Mesendoderm (in vitro differentiated cells): ENCODE measurements at regions not wholly inside any gene's neighbourhood (a gene's known extent, or its start where the extent isn't known, plus 50 kb on each side); places are given as distances from the start of the nearest gene placed in this dataset.

ENCODE experiments used
- DNase-seq: peaks from one replicate; pipeline ENCODE4 v3.0.0; 2013
- H2AK5ac ChIP-seq: 2 replicates; pipeline ENCODE4 v1.6.1; 2013; ENCODE audit warnings: low read length, inconsistent platforms
- H2BK120ac ChIP-seq: 2 replicates; pipeline ENCODE4 v1.6.1; 2013; ENCODE audit warnings: low read depth, mild to moderate bottlenecking, low read length, moderate library complexity, mixed read lengths
- H2BK15ac ChIP-seq: replicated peaks from 2 replicates; pipeline ENCODE4 v1.6.1; 2013; ENCODE audit warnings: low read depth, mild to moderate bottlenecking, moderate library complexity
- H2BK5ac ChIP-seq: 2 replicates; pipeline ENCODE4 v1.6.1; 2013; ENCODE audit warnings: low read length, inconsistent platforms
- H3K18ac ChIP-seq: 2 replicates; pipeline ENCODE4 v1.6.1; 2013; ENCODE audit warnings: mild to moderate bottlenecking, low read length, mixed read lengths
- H3K23ac ChIP-seq: one replicate; pipeline ENCODE4 v1.6.1; 2013; ENCODE audit warnings: low read length
- H3K27ac ChIP-seq: 2 replicates; pipeline ENCODE4 v1.5.1; 2013; ENCODE audit warnings: low read depth, mild to moderate bottlenecking, inconsistent platforms, low read length, moderate library complexity
- H3K27me3 ChIP-seq: 2 replicates; pipeline ENCODE4 v1.6.1; 2013; ENCODE audit warnings: low read length, control low read depth, mild to moderate bottlenecking, inconsistent platforms; ENCODE audit not compliant: insufficient read depth, poor library complexity
- H3K36me3 ChIP-seq: 2 replicates; pipeline ENCODE4 v1.6.1; 2013; ENCODE audit warnings: low read length, inconsistent platforms; ENCODE audit not compliant: control insufficient read depth, insufficient read depth
- H3K4ac ChIP-seq: one replicate; pipeline ENCODE4 v1.6.1; 2013; ENCODE audit warnings: low read depth, mild to moderate bottlenecking, low read length, moderate library complexity
- H3K4me1 ChIP-seq: 2 replicates; pipeline ENCODE4 v1.6.1; 2013; ENCODE audit warnings: low read depth, low read length, inconsistent platforms; ENCODE audit not compliant: control insufficient read depth
- H3K4me2 ChIP-seq: 2 replicates; pipeline ENCODE4 v1.6.1; 2013; ENCODE audit warnings: low read length
- H3K4me3 ChIP-seq: 2 replicates; pipeline ENCODE4 v1.5.1; 2013; ENCODE audit warnings: mild to moderate bottlenecking, low read length
- H3K56ac ChIP-seq: one replicate; pipeline ENCODE4 v1.6.1; 2013; ENCODE audit warnings: low read length
- H3K79me1 ChIP-seq: 2 replicates; pipeline ENCODE4 v1.6.1; 2013; ENCODE audit warnings: low read length, inconsistent platforms
- H3K79me2 ChIP-seq: 2 replicates; pipeline ENCODE4 v1.6.1; 2013; ENCODE audit warnings: mild to moderate bottlenecking, low read length; ENCODE audit not compliant: control insufficient read depth, insufficient read depth
- H3K9ac ChIP-seq: 2 replicates; pipeline ENCODE4 v1.6.1; 2013; ENCODE audit warnings: low read length, inconsistent platforms
- H4K5ac ChIP-seq: one replicate; pipeline ENCODE4 v1.6.1; 2013; ENCODE audit warnings: low read length
- H4K8ac ChIP-seq: one replicate; pipeline ENCODE4 v1.6.1; 2013; ENCODE audit warnings: low read depth, mild to moderate bottlenecking, control low read depth, low read length, moderate library complexity
- WGBS: extraction: QIAGEN DNeasy Blood & Tissue Kit; methylation state at CpG from one replicate; pipeline ENCODE4 v1.1.7; 2013; ENCODE audit warnings: low lambda C conversion rate, missing lambda C conversion rate; ENCODE audit not compliant: insufficient coverage; ENCODE audit errors: extremely low coverage; 5-methylcytosine and 5-hydroxymethylcytosine counted together

DNA sequence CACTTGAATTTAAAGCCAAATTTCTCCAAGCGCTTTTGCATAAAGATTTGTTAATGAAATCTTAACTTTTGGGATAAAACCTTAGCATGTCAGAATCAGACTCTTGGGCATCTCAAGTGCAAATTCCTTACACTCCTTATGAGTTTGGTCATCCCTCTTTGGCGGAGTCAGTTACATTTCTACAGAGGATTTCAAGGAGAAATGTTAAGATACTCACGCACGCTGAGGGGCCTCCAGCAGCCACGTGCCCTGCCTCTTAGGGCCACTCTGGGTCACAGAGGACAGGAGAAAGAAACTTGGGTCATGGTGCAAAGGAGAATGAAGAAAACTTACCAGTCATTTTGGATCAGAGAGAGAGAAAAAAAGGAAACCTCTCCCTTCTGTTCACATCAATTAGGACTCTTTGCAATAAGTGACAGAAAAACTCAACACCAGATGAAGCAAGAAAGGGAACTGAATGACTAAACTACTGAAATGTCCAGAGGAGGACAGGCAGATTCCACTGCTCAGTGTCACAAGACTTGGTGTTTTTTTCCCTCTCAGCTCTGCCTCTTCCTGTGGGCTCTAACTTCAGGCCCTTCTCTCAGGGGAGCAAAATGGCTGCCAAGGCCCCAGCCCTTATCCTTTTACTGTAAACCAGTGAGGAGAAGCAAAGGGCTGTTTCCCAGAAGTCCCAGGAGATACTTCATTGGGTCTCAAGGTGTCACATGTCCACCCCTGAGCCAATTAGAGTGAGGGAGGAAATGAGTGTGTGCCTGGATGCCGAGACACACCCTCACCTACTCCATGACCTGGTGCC is 63.3 kb upstream of the NFIL3 start:
- WGBS, result no CpG with 5 or more reads among the region's 6 CpGs
- H3K4me2 ChIP-seq, result no peak overlapping the region
- H3K27ac ChIP-seq, result no peak overlapping the region
- H2BK5ac ChIP-seq, result no peak overlapping the region
- no peak overlapping the region for H2AK5ac ChIP-seq
- H4K5ac ChIP-seq, result no peak overlapping the region
- no peaks in the 10 kb centered on the region for H3K27me3 ChIP-seq
- H3K4me1 ChIP-seq, result no peaks in the 10 kb centered on the region
- H3K9ac ChIP-seq, result no peak overlapping the region
- H4K8ac ChIP-seq, result no peak overlapping the region
- no peak overlapping the region for H3K23ac ChIP-seq
- H3K4ac ChIP-seq, result no peak overlapping the region
- H2BK120ac ChIP-seq, result no peak overlapping the region
- no peaks in the 10 kb centered on the region for H3K36me3 ChIP-seq
- no peak overlapping the region for H3K18ac ChIP-seq
- no peaks in the 10 kb centered on the region for H3K79me2 ChIP-seq
- peak; percentile 23 for DNase-seq
- H2BK15ac ChIP-seq, result no peak overlapping the region
- H3K79me1 ChIP-seq, result no peaks in the 10 kb centered on the region
- H3K56ac ChIP-seq, result no peak overlapping the region
- no peak overlapping the region for H3K4me3 ChIP-seq

- no peak overlapping the region for H3K4me2 ChIP-seq
- H2BK15ac ChIP-seq, result no peak overlapping the region
Measured at GRCh38 chr9:91485006-91485405, 61.4 kb upstream of the NFIL3 start.

DNA sequence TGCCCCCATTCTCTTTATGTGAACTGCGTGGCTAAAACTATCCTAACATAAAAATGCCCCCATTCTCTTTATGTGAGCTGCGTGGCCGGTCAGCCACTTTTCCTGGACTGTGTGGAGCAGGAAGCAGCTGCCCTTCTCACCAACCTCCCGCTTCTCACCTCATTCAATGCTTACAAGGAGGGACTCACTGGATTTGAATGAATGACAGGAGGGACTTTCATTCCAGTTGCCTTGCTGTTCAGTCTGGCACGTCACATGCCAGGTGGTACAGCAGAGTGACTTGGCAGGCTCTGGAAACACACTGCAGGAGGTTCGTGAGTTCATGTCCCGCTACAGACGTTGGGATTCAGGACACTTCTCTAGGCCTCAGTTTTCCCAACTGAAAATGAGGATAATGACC is 60.2 kb upstream of the NFIL3 start:
- no CpG with 5 or more reads among the region's 8 CpGs for WGBS
- Histone ChIP-seq H3K4me3 (no peak overlapping the region), H3K4me1 (no peaks in the 10 kb centered on the region), H4K5ac (no peak overlapping the region), H4K8ac (no peak overlapping the region), H3K4me2 (no peak overlapping the region), H3K27me3 (no peaks in the 10 kb centered on the region), H3K23ac (no peak overlapping the region), H2AK5ac (no peak overlapping the region), H3K79me1 (no peaks in the 10 kb centered on the region), H3K18ac (no peak overlapping the region), H3K4ac (no peak overlapping the region), H2BK120ac (no peak overlapping the region), H3K79me2 (no peaks in the 10 kb centered on the region), H3K27ac (no peak overlapping the region), H3K56ac (no peak overlapping the region), H3K9ac (no peak overlapping the region), H2BK5ac (no peak overlapping the region), H3K36me3 (no peaks in the 10 kb centered on the region), H2BK15ac (no peak overlapping the region)
- no peak for DNase-seq

More at GRCh38 chr9:91485006-91485405, 61.4 kb upstream of the NFIL3 start:
- no peak overlapping the region for H4K8ac ChIP-seq
- H3K27me3 ChIP-seq, result no peaks in the 10 kb centered on the region
- H3K4ac ChIP-seq, result no peak overlapping the region
- no peaks in the 10 kb centered on the region for H3K36me3 ChIP-seq
- no peak overlapping the region for H2BK5ac ChIP-seq
- no peak overlapping the region for H2BK120ac ChIP-seq
- DNase-seq, result no peak
- no peak overlapping the region for H3K9ac ChIP-seq
- H3K4me3 ChIP-seq, result no peak overlapping the region
- no CpG with 5 or more reads among the region's 5 CpGs for WGBS
- no peaks in the 10 kb centered on the region for H3K79me1 ChIP-seq
- no peak overlapping the region for H3K56ac ChIP-seq
- no peaks in the 10 kb centered on the region for H3K4me1 ChIP-seq
- H3K79me2 ChIP-seq, result no peaks in the 10 kb centered on the region
- no peak overlapping the region for H3K18ac ChIP-seq
- H4K5ac ChIP-seq, result no peak overlapping the region
- no peak overlapping the region for H3K23ac ChIP-seq
- no peak overlapping the region for H2AK5ac ChIP-seq
- no peak overlapping the region for H3K27ac ChIP-seq

- Histone ChIP-seq H3K56ac (no peak overlapping the region), H2AK5ac (no peak overlapping the region), H3K27ac (no peak overlapping the region), H3K18ac (no peak overlapping the region), H4K8ac (no peak overlapping the region), H3K79me2 (no peaks in the 10 kb centered on the region), H3K27me3 (no peaks in the 10 kb centered on the region), H3K4me1 (no peaks in the 10 kb centered on the region), H3K23ac (no peak overlapping the region), H2BK15ac (no peak overlapping the region), H2BK5ac (no peak overlapping the region), H3K4me3 (no peak overlapping the region), H2BK120ac (no peak overlapping the region), H4K5ac (no peak overlapping the region), H3K36me3 (no peaks in the 10 kb centered on the region), H3K4me2 (no peak overlapping the region), H3K79me1 (no peaks in the 10 kb centered on the region), H3K9ac (no peak overlapping the region), H3K4ac (no peak overlapping the region)
- WGBS, result no CpG with 5 or more reads among the region's 5 CpGs
- DNase-seq, result no peak
Measured at GRCh38 chr9:91483189-91483691, 59.6 kb upstream of the NFIL3 start.

DNA sequence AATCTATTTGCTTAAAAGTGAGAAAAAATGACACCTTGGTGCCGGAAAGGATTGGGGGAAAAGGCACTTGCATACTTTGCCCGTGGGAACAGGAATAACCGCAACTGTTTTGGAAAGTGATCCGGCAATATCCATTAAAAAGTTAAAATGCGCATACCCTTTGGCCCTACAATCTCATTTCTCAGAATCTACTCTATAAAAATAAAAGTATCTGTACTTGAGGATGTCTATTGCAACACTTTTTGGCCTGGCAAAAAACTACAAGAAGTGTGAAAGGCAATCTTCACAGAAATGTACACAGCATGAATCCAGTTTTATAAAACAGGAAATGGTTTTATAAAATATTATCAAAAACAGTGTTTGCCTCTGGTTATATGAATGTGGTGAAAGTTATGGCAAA is 58.3 kb upstream of the NFIL3 start:
- no peaks in the 10 kb centered on the region for H3K36me3 ChIP-seq
- H3K9ac ChIP-seq, result no peak overlapping the region
- WGBS, result no CpG with 5 or more reads among the region's 5 CpGs
- H2AK5ac ChIP-seq, result no peak overlapping the region
- H3K18ac ChIP-seq, result no peak overlapping the region
- H2BK15ac ChIP-seq, result no peak overlapping the region
- no peak overlapping the region for H2BK120ac ChIP-seq
- no peak overlapping the region for H3K4ac ChIP-seq
- H2BK5ac ChIP-seq, result no peak overlapping the region
- H3K56ac ChIP-seq, result no peak overlapping the region
- no peaks in the 10 kb centered on the region for H3K79me1 ChIP-seq
- no peak overlapping the region for H4K8ac ChIP-seq
- H3K23ac ChIP-seq, result no peak overlapping the region
- H3K4me3 ChIP-seq, result no peak overlapping the region
- no peak overlapping the region for H3K27ac ChIP-seq
- DNase-seq, result no peak
- H3K27me3 ChIP-seq, result no peaks in the 10 kb centered on the region
- H3K4me1 ChIP-seq, result no peaks in the 10 kb centered on the region
- no peak overlapping the region for H3K4me2 ChIP-seq
- no peaks in the 10 kb centered on the region for H3K79me2 ChIP-seq
- no peak overlapping the region for H4K5ac ChIP-seq

DNA sequence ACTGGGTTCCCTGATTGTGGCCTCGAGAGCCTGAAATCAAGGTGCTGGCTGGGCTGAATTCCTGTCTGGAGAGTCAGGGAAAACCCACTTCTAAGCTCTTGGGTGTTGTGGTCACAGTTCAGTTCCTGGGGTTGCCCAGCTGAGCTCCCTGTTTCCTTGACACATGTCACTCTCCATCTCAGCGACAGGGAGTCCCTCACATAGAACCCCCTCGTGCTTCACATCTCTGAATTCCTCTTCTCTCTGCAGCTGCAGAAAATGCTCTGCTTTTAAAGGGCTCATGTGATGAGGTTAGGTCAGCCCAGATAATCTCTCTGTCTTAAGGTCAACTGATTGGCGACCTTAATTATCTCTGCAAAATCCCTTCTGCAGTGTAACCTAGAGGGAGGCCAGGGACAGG is 53.5 kb upstream of the NFIL3 start:
- no peak overlapping the region for H2BK5ac ChIP-seq
- H3K56ac ChIP-seq, result no peak overlapping the region
- H3K79me1 ChIP-seq, result no peaks in the 10 kb centered on the region
- H2BK15ac ChIP-seq, result no peak overlapping the region
- H3K27me3 ChIP-seq, result no peaks in the 10 kb centered on the region
- H3K79me2 ChIP-seq, result no peaks in the 10 kb centered on the region
- no peak overlapping the region for H2BK120ac ChIP-seq
- H4K5ac ChIP-seq, result no peak overlapping the region
- no peak overlapping the region for H3K4me3 ChIP-seq
- no peaks in the 10 kb centered on the region for H3K4me1 ChIP-seq
- H3K36me3 ChIP-seq, result no peaks in the 10 kb centered on the region
- H3K18ac ChIP-seq, result no peak overlapping the region
- H3K4me2 ChIP-seq, result no peak overlapping the region
- H3K9ac ChIP-seq, result no peak overlapping the region
- WGBS, result no CpG with 5 or more reads among the region's 4 CpGs
- no peak overlapping the region for H4K8ac ChIP-seq
- H3K4ac ChIP-seq, result no peak overlapping the region
- no peak for DNase-seq
- H3K23ac ChIP-seq, result no peak overlapping the region
- no peak overlapping the region for H2AK5ac ChIP-seq
- H3K27ac ChIP-seq, result no peak overlapping the region
